ENCODE measurements at regions not wholly inside any gene's neighbourhood (a gene's known extent, or its start where the extent isn't known, plus 50 kb on each side); places are given as distances from the start of the nearest gene placed in this dataset.
A peak's percentile ranks its signal among the peaks of the same experiment; 100 is the strongest.

DNA sequence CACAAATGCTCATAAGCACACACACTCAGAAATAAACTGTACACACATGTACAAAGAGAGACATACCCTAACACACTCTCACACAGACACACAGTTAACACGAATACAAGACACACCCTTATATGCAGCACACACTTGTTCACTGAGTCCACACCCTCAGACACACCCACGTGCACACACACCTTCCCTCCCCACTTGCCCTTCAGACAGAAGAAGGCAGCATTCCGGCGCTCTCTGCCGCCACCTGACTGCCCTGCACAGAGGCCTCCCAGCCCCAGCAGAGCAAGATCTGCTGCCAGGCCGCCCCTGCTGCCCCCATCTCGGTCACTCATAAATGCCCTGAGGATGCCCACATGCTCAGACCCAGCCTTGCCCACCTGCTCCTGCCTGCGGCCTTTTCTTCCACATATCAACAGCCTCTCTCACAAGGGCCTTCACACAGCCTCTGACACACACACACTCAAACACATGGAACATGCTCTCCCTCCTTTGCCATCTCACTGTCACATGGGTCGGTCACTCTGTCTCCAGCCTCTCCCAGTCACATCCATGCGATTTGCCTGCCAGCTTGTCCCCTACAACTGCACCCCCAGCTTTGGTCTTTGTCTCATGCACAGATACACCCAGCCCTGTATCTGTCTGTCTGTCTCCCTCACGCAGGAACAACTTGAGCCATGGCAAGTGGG, 71.1 kb downstream of the EPHB3 start:
- H3K9me3 ChIP-seq (ENCODE audit: control insufficient read depth, low read length), result no peaks in the 10 kb centered on the region
- H3K27ac ChIP-seq (ENCODE audit: insufficient read depth, low read depth, low read length, poor library complexity, severe bottlenecking), result peak overlapping the region; percentile 48
- no peak overlapping the region for H3K4me3 ChIP-seq (ENCODE audit: insufficient read depth, low read depth, low read length)
- no peaks in the 10 kb centered on the region for H3K36me3 ChIP-seq (ENCODE audit: control insufficient read depth, insufficient read depth, low read length)
- no peaks in the 10 kb centered on the region for H3K27me3 ChIP-seq (ENCODE audit: control insufficient read depth, insufficient read depth, low read length, poor library complexity, severe bottlenecking)
- H3K4me1 ChIP-seq (ENCODE audit: control insufficient read depth, insufficient read depth, low read length), result peaks cover 68% of the 10 kb centered on the region
- WGBS, 2 experiments, result 83 to 84% methylated on average over 11 of the region's 11 CpGs

All from ectodermal cell (in vitro differentiated cells).